A549 (cell line): ENCODE measurements at regions not wholly inside any gene's neighbourhood (a gene's known extent, or its start where the extent isn't known, plus 50 kb on each side); places are given as distances from the start of the nearest gene placed in this dataset.

Experiments used
- CTCF ChIP-seq: fragments of >200 bp; sonication (Bioruptor Twin); formaldehyde crosslinking; IDR thresholded peaks from 3 replicates; pipeline ENCODE4 v1.5.1; 2016
- ESRRA ChIP-seq: fragments of 150-350 bp; IDR thresholded peaks from 2 replicates; pipeline ENCODE4 v1.6.1; 2014; ENCODE audit warnings: mild to moderate bottlenecking, low read length, borderline replicate concordance
- JUN ChIP-seq, 2 experiments: fragments of >200 bp; sonication (Bioruptor Twin); formaldehyde crosslinking; IDR thresholded peaks; 2 replicates in 1 of 2; 3 replicates in 1 of 2; pipeline ENCODE4 v1.6.1; 2016 to 2017
- KDM1A ChIP-seq: fragments of 200-600 bp; sonication (generic); IDR thresholded peaks from 2 replicates; pipeline ENCODE4 v1.6.1; 2016; ENCODE audit warnings: low read depth, mild to moderate bottlenecking
- MAZ ChIP-seq: fragments of 150-350 bp; IDR thresholded peaks from 2 replicates; pipeline ENCODE4 v1.6.1; 2014; ENCODE audit warnings: antibody characterized with exemption, low read depth, low read length, borderline replicate concordance
- PBX3 ChIP-seq: IDR thresholded peaks from 2 replicates; pipeline ENCODE4 v1.6.1; 2012
- POLR2A ChIP-seq: IDR thresholded peaks from 2 replicates; pipeline ENCODE4 v1.6.1; 2012; ENCODE audit warnings: mild to moderate bottlenecking, low read length
- POLR2AphosphoS2 ChIP-seq: conservative IDR thresholded peaks from 2 replicates; pipeline ENCODE4 v1.6.1; 2012; ENCODE audit warnings: low read length, improper control_type of control experiment, inconsistent platforms
- RAD21 ChIP-seq, 2 experiments: fragments of >200 bp in 1 of 2; sonication (Bioruptor Twin) in 1 of 2; formaldehyde crosslinking in 1 of 2; IDR thresholded peaks in 1 of 2; conservative IDR thresholded peaks in 1 of 2; 2 replicates in 1 of 2; 3 replicates in 1 of 2; pipeline ENCODE4 v1.6.1; 2012 to 2018; ENCODE audit warnings: inconsistent platforms in 1 of 2
- REST ChIP-seq: fragments of 200-600 bp; sonication (generic); IDR thresholded peaks from 2 replicates; pipeline ENCODE4 v1.6.1; 2016; ENCODE audit warnings: antibody characterized with exemption, mild to moderate bottlenecking, moderate library complexity
- RFX5 ChIP-seq: fragments of 450-650 bp; IDR thresholded peaks from 2 replicates; pipeline ENCODE4 v1.7.1; 2014; ENCODE audit warnings: antibody characterized with exemption, mild to moderate bottlenecking, moderate library complexity
- RNF2 ChIP-seq: fragments of 200-600 bp; sonication (generic); IDR thresholded peaks from 2 replicates; pipeline ENCODE4 v1.6.1; 2016; ENCODE audit warnings: low read depth, mild to moderate bottlenecking, antibody characterized with exemption, moderate library complexity, borderline replicate concordance
- TP53 ChIP-seq: fragments of 250-450 bp; sonication (Bioruptor Pico); IDR thresholded peaks from 2 replicates; pipeline ENCODE4 v1.5.0; 2021; ENCODE audit warnings: mild to moderate bottlenecking, moderate library complexity

- TF ChIP-seq CTCF: no peak
- TF ChIP-seq REST: no peak
- TF ChIP-seq MAZ: no peak
- TF ChIP-seq POLR2AphosphoS2: no peak
- no peak for TF ChIP-seq PBX3
- no peak for TF ChIP-seq RNF2
- no peak for TF ChIP-seq POLR2A
- no peak for TF ChIP-seq RFX5
- TF ChIP-seq TP53 (CRISPR knock-in tag): no peak
- TF ChIP-seq ESRRA: no peak
- TF ChIP-seq KDM1A: no peak
- TF ChIP-seq RAD21 (conservative IDR thresholded peaks at IDR 0.05 in 1 of 2, IDR thresholded peaks at IDR 0.05 in 1 of 2): no peak
- TF ChIP-seq JUN (IDR thresholded peaks at IDR 0.05): no peak
Observed at GRCh38 chr6:97654674-97655073, 371.7 kb upstream of the MMS22L start.
